ENCODE measurements at regions not wholly inside any gene's neighbourhood (a gene's known extent, or its start where the extent isn't known, plus 50 kb on each side); places are given as distances from the start of the nearest gene placed in this dataset.

DNA sequence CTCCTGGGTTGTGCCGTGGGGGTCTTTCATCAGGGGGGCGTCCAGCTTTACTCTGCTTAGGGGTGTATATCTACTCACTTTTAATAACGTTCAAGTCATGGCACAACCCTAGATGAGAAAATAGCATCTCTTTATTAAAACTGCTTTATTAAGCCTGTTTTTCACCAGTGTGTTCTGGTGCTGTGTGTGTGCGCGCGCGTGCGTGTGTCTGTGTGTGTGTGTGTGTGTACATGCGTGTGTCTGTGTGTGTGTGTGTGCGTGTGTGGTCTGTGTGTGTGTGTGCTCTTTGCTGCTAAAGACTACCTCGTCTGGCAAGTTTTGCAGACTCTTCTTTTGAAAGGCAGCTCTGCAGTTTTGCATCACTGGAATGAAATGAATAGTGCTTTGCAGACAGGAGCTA is 390.9 kb upstream of the MKI67 start:
- no peak overlapping the region for H3K4me3 Mint-ChIP-seq
- H3K4me1 Mint-ChIP-seq = no peaks in the 10 kb centered on the region
- no peaks in the 10 kb centered on the region for H3K36me3 Mint-ChIP-seq (ENCODE audit: low read depth)
- no peak for TF ChIP-seq CTCF (conservative IDR thresholded peaks at IDR 0.05)
- no peaks in the 10 kb centered on the region for H3K27me3 Mint-ChIP-seq (ENCODE audit: low read depth)
- peaks cover 4% of the 10 kb centered on the region for H3K9me3 Mint-ChIP-seq
- H3K27ac Mint-ChIP-seq (ENCODE audit: unreplicated experiment) = no peak overlapping the region
- no peak for DNase-seq (ENCODE audit: low read depth, low spot score)

DNA sequence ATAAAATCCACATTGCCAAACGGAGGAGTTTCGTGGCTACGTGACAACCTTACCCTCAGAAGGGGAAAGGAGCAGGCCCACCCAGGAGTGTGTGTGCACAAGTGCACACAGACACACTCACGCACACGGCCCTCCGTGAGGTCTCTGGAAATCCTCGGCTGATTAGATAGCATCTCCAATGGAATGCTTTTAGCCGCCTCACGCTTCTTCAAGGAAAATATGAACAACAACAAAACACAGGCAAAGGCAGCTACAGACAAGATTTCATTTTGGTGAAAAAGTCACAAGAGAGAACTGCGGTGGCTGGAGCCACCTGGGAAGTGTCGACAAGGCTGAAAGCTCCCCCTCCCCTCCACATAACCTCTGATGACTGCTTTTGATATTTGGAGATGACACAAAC is 391.8 kb upstream of the MKI67 start:
- DNase-seq (ENCODE audit: low read depth, low spot score) = no peak
- Mint-ChIP-seq H3K27ac (ENCODE audit: unreplicated experiment) (no peak overlapping the region), H3K27me3 (ENCODE audit: low read depth) (no peaks in the 10 kb centered on the region), H3K4me3 (no peak overlapping the region), H3K9me3 (peaks cover 4% of the 10 kb centered on the region), H3K36me3 (ENCODE audit: low read depth) (no peaks in the 10 kb centered on the region), H3K4me1 (no peaks in the 10 kb centered on the region)
- TF ChIP-seq CTCF (conservative IDR thresholded peaks at IDR 0.05) = no peak

- no peak for DNase-seq (ENCODE audit: low read depth, low spot score)
- TF ChIP-seq CTCF (conservative IDR thresholded peaks at IDR 0.05) = no peak
- peaks cover 4% of the 10 kb centered on the region for H3K9me3 Mint-ChIP-seq
- no peaks in the 10 kb centered on the region for H3K36me3 Mint-ChIP-seq (ENCODE audit: low read depth)
- no peaks in the 10 kb centered on the region for H3K27me3 Mint-ChIP-seq (ENCODE audit: low read depth)
- H3K4me3 Mint-ChIP-seq = no peak overlapping the region
- H3K27ac Mint-ChIP-seq (ENCODE audit: unreplicated experiment) = peak overlapping the region; percentile 20
- H3K4me1 Mint-ChIP-seq = no peaks in the 10 kb centered on the region
Observed at GRCh38 chr10:128519581-128519980, 393.4 kb upstream of the MKI67 start.

GRCh38 chr10:128520211-128520815 is 394.1 kb upstream of the MKI67 start:
- H3K4me3 Mint-ChIP-seq = no peak overlapping the region
- no peak for DNase-seq (ENCODE audit: low read depth, low spot score)
- H3K27ac Mint-ChIP-seq (ENCODE audit: unreplicated experiment) = peak overlapping the region; percentile 27
- no peaks in the 10 kb centered on the region for H3K36me3 Mint-ChIP-seq (ENCODE audit: low read depth)
- no peak for TF ChIP-seq CTCF (conservative IDR thresholded peaks at IDR 0.05)
- no peaks in the 10 kb centered on the region for H3K27me3 Mint-ChIP-seq (ENCODE audit: low read depth)
- peaks cover 4% of the 10 kb centered on the region for H3K9me3 Mint-ChIP-seq
- no peaks in the 10 kb centered on the region for H3K4me1 Mint-ChIP-seq

- peaks cover 7% of the 10 kb centered on the region for H3K4me1 Mint-ChIP-seq
- no peak overlapping the region for H3K4me3 Mint-ChIP-seq
- no peak for DNase-seq (ENCODE audit: low read depth, low spot score)
- no peak overlapping the region for H3K27ac Mint-ChIP-seq (ENCODE audit: unreplicated experiment)
- no peaks in the 10 kb centered on the region for H3K36me3 Mint-ChIP-seq (ENCODE audit: low read depth)
- H3K9me3 Mint-ChIP-seq = peaks cover 4% of the 10 kb centered on the region
- no peaks in the 10 kb centered on the region for H3K27me3 Mint-ChIP-seq (ENCODE audit: low read depth)
- no peak for TF ChIP-seq CTCF (conservative IDR thresholded peaks at IDR 0.05)
Observed at GRCh38 chr10:128522551-128523308, 396.5 kb upstream of the MKI67 start.

Measured in neural crest cell (in vitro differentiated cells).